HG03135 (cell line): ENCODE measurements at regions not wholly inside any gene's neighbourhood (a gene's known extent, or its start where the extent isn't known, plus 50 kb on each side); places are given as distances from the start of the nearest gene placed in this dataset.

Experiments
- ATAC-seq: cut with Tn5 transposase; IDR thresholded peaks from one replicate; pipeline ENCODE4 v1.9.1; 2021; ENCODE audit warnings: mild to moderate bottlenecking, moderate library complexity; ENCODE audit not compliant: unreplicated experiment

- no peak for ATAC-seq
These were observed 127.2 kb upstream of the RPS6KA3 start for GRCh38 chrX:20393944-20394343.

- no peak for ATAC-seq
These were observed 121.9 kb upstream of the RPS6KA3 start for GRCh38 chrX:20388594-20388993.

- no peak for ATAC-seq
These were observed 116.8 kb upstream of the RPS6KA3 start for GRCh38 chrX:20383477-20383876.

- no peak for ATAC-seq
These were observed 116.0 kb upstream of the RPS6KA3 start for GRCh38 chrX:20382518-20383297.

- no peak for ATAC-seq
These were observed 115.4 kb upstream of the RPS6KA3 start for GRCh38 chrX:20382082-20382481.

GRCh38 chrX:20378233-20378920 is 111.7 kb upstream of the RPS6KA3 start:
- ATAC-seq, result no peak

- ATAC-seq, result no peak
These were observed 108.3 kb upstream of the RPS6KA3 start for GRCh38 chrX:20374900-20375438.

- no peak for ATAC-seq
These were observed 107.7 kb upstream of the RPS6KA3 start for GRCh38 chrX:20374450-20374849.

- no peak for ATAC-seq
These were observed 106.4 kb upstream of the RPS6KA3 start for GRCh38 chrX:20373063-20373462.

GRCh38 chrX:20372533-20372932 is 105.8 kb upstream of the RPS6KA3 start:
- ATAC-seq, result no peak

GRCh38 chrX:20369468-20369867 is 102.8 kb upstream of the RPS6KA3 start:
- ATAC-seq, result no peak

GRCh38 chrX:20364238-20364637 is 97.5 kb upstream of the RPS6KA3 start:
- no peak for ATAC-seq

- ATAC-seq, result no peak
These were observed 96.6 kb upstream of the RPS6KA3 start for GRCh38 chrX:20363275-20363674.

GRCh38 chrX:20362268-20363267 is 95.9 kb upstream of the RPS6KA3 start:
- no peak for ATAC-seq

GRCh38 chrX:20361890-20362262 is 95.2 kb upstream of the RPS6KA3 start:
- ATAC-seq, result no peak

GRCh38 chrX:20361081-20361889 is 94.6 kb upstream of the RPS6KA3 start:
- no peak for ATAC-seq

GRCh38 chrX:20355187-20355586 is 88.5 kb upstream of the RPS6KA3 start:
- no peak for ATAC-seq

- no peak for ATAC-seq
These were observed 87.8 kb upstream of the RPS6KA3 start for GRCh38 chrX:20354505-20354904.

GRCh38 chrX:20352935-20353336 is 86.2 kb upstream of the RPS6KA3 start:
- ATAC-seq, result peak; percentile 54

GRCh38 chrX:20352504-20352903 is 85.8 kb upstream of the RPS6KA3 start:
- no peak for ATAC-seq
